Esophagus squamous epithelium (tissue), 4 donors: ENCODE measurements at regions not wholly inside any gene's neighbourhood (a gene's known extent, or its start where the extent isn't known, plus 50 kb on each side); places are given as distances from the start of the nearest gene placed in this dataset.

Source experiments
- small RNA-seq, 4 donors: library from RNA; depleted of rRNA; stranded (forward); fragments of <200 nt; gene quantifications; one replicate each; pipeline ENCODE3, GENCODE V24; 2016

Small RNA genes lying in the stretch of these regions (small RNA-seq; reads per million reads assigned to genes)
- 0 reads per million in 4 donors for gene RNU6-274P
